Mucosa of descending colon (tissue), 3 donors: ENCODE measurements at regions not wholly inside any gene's neighbourhood (a gene's known extent, or its start where the extent isn't known, plus 50 kb on each side); places are given as distances from the start of the nearest gene placed in this dataset.

Source experiments
- ATAC-seq: fragments of 200-7000 bp; cut with Tn5 transposase; one replicate; pipeline ENCODE4 v1.9.1; 2020; ENCODE audit warnings: mild to moderate bottlenecking, moderate library complexity
- DNase-seq, 3 donors: peaks; one replicate each; pipeline ENCODE4 v3.0.0-alpha.2; 2020
- H3K36me3 ChIP-seq: fragments of 200-600 bp; one replicate; pipeline ENCODE4 v1.8.0; 2021; ENCODE audit warnings: low read depth, mild to moderate bottlenecking
- H3K4me1 ChIP-seq: fragments of 200-600 bp; one replicate; pipeline ENCODE4 v1.8.0; 2021; ENCODE audit warnings: low read depth, mild to moderate bottlenecking
- H3K4me3 ChIP-seq: fragments of 200-600 bp; one replicate; pipeline ENCODE4 v1.8.0; 2021; ENCODE audit warnings: mild to moderate bottlenecking
- H3K9me3 ChIP-seq: fragments of 200-600 bp; one replicate; pipeline ENCODE4 v1.8.0; 2021; ENCODE audit warnings: mild to moderate bottlenecking
- CTCF ChIP-seq: fragments of 200-600 bp; IDR thresholded peaks from one replicate; pipeline ENCODE4 v1.8.0; 2022; ENCODE audit warnings: antibody characterized with exemption, mild to moderate bottlenecking
- intact Hi-C, 2 donors: fragments of 100-400 bp; cut with DNase I in 1 of 2; cut with micrococcal nuclease in 1 of 2; formaldehyde crosslinking; loops; one replicate each; pipeline versions ENCODE4 v1.11.0 to v1.11.1; 2022; cut with DNase I, micrococcal nuclease
- donor health status: DM: no; HTN: no; CAD: no; lungs with moderate emphysema.
- donor health status: DM: no; HTN: no; CAD: no.
- donor health status: DM: no; HTN: yes; CAD: no.

DNA sequence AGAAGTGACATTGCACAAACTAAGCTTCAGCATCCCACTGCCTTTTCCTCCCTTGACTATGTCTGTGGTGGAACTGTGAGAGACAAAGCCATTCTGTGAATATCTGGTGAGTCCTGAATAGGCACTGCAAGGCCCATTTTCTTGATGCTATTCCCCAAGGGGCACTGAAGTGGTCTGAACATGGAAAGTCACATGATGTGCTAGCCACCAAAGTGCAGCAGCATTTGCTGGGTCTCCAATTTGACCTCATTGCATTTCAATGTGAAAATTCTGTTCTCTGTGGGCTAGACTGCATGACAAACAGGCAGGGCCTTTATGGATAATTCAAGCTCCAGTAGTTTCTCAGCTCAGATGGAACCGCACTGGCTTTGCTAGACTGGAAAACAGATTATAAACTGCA lies 627.4 kb upstream of the BOD1L1 start:
- DNase-seq: no peak
- intact Hi-C loops: no loop called here
- Histone ChIP-seq H3K36me3 (no peaks in the 10 kb centered on the region), H3K4me1 (no peaks in the 10 kb centered on the region), H3K9me3 (no peaks in the 10 kb centered on the region), H3K4me3 (no peak overlapping the region)
- no peak for TF ChIP-seq CTCF
- ATAC-seq: no peak

- ATAC-seq (no peak), DNase-seq (no peak)
- Histone ChIP-seq H3K36me3 (no peaks in the 10 kb centered on the region), H3K9me3 (no peaks in the 10 kb centered on the region), H3K4me3 (no peak overlapping the region), H3K4me1 (no peaks in the 10 kb centered on the region)
- TF ChIP-seq CTCF: no peak
- intact Hi-C loops: no loop called here
These were observed 630.4 kb upstream of the BOD1L1 start for GRCh38 chr4:14257903-14258302.

GRCh38 chr4:14259936-14260335 lies 632.4 kb upstream of the BOD1L1 start:
- ATAC-seq: no peak

DNA sequence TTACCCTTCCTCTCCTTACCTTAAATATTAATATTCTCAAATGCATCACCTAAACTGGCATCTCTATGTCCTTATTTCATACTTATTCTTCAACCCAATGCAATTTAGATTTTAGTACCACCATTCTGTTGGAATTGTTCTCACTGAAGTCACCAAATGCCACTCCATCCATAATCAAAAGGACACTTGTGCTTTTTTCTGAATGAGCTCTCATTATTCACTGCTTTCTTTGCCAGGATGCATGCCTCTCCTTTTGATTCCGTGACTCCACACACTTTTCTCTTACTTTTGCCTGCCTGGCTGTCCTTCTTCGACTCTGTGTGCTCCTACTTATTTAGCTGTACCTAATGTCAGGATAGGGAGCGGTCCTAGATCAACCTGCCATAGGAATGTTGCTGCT lies 633.1 kb upstream of the BOD1L1 start:
- intact Hi-C loops: no loop called here
- no peaks in the 10 kb centered on the region for H3K4me1 ChIP-seq
- ATAC-seq (no peak), DNase-seq (no peak)
- no peak for TF ChIP-seq CTCF
- H3K4me3 ChIP-seq: no peak overlapping the region
- no peaks in the 10 kb centered on the region for H3K9me3 ChIP-seq
- no peaks in the 10 kb centered on the region for H3K36me3 ChIP-seq

More at GRCh38 chr4:14259936-14260335, 632.4 kb upstream of the BOD1L1 start:
- no peak for DNase-seq
- intact Hi-C loops: no loop called here
- no peaks in the 10 kb centered on the region for H3K4me1 ChIP-seq
- no peaks in the 10 kb centered on the region for H3K36me3 ChIP-seq
- H3K9me3 ChIP-seq: no peaks in the 10 kb centered on the region
- no peak for TF ChIP-seq CTCF
- no peak overlapping the region for H3K4me3 ChIP-seq

DNA sequence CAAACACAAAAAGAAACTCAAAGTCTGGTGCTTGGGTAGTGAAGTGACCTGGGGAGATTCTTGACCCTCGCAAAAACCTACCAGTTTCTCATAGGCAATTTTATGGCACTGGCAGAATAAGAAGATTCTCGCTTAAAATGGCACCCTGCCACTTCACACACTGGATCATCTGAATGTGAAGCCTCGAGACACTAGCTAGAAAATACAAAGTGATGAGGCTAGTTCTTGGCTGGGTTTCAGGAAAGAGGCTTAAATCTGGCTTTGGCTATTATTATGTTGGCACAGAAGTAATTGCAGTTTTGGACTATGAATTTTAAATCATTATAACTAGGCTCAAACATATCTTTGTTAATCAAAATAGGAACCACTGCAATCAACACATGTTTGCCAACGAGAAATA lies 634.7 kb upstream of the BOD1L1 start:
- Histone ChIP-seq H3K9me3 (no peaks in the 10 kb centered on the region), H3K4me3 (no peak overlapping the region), H3K4me1 (no peaks in the 10 kb centered on the region), H3K36me3 (no peaks in the 10 kb centered on the region)
- ATAC-seq (no peak), DNase-seq (no peak)
- TF ChIP-seq CTCF: no peak
- intact Hi-C loops: no loop called here

DNA sequence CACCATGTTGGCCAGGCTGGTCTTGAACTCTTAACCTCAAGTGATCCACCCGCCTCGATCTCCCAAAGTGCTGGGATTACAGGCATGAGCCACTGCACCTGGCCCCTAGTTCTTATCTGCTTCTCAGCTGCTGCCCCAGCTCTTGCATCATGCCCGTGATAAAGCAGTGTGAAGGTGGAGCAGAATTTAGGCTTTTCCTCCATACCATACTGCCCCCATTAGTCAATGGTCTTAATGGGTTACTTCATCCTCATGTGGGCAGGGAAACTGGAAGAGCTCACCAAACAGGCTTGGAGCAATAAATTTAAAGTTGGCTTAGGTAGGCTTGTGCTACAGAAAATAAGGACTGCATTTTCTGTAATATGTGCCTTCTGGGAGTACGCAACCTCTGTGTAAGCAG lies 636.9 kb upstream of the BOD1L1 start:
- H3K9me3 ChIP-seq: no peaks in the 10 kb centered on the region
- no peak overlapping the region for H3K4me3 ChIP-seq
- DNase-seq (no peak), ATAC-seq (no peak)
- intact Hi-C loops: no loop called here
- no peaks in the 10 kb centered on the region for H3K36me3 ChIP-seq
- no peaks in the 10 kb centered on the region for H3K4me1 ChIP-seq
- no peak for TF ChIP-seq CTCF
